Mammary epithelial cell (primary cell): ENCODE measurements at regions not wholly inside any gene's neighbourhood (a gene's known extent, or its start where the extent isn't known, plus 50 kb on each side); places are given as distances from the start of the nearest gene placed in this dataset.

Source experiments
- CTCF ChIP-seq, 2 donors: IDR thresholded peaks in 1 of 2; conservative IDR thresholded peaks in 1 of 2; 2 replicates each; pipeline ENCODE4 v1.5.1; 2011 to 2012; ENCODE audit warnings: inconsistent platforms in 2 of 2, low read length in 2 of 2, mild to moderate bottlenecking in 2 of 2, control low read depth in 1 of 2, low read depth in 1 of 2; ENCODE audit not compliant: insufficient read depth in 1 of 2; ENCODE audit errors: extremely low read depth in 1 of 2
- EZH2 ChIP-seq: IDR thresholded peaks from 2 replicates; pipeline ENCODE4 v1.6.1; 2012; ENCODE audit warnings: low read length, inconsistent platforms, borderline replicate concordance

GRCh38 chr20:61191096-61191495 lies 61.0 kb upstream of the CDH4 start:
- no peak for TF ChIP-seq EZH2
- no peak for TF ChIP-seq CTCF (conservative IDR thresholded peaks at IDR 0.05 in 1 of 2, IDR thresholded peaks at IDR 0.05 in 1 of 2; ENCODE audit: extremely low read depth in 1 of 2, insufficient read depth in 1 of 2, low read depth in 1 of 2, low read length in 2 of 2)
